HCT116 (cell line): ENCODE measurements at regions not wholly inside any gene's neighbourhood (a gene's known extent, or its start where the extent isn't known, plus 50 kb on each side); places are given as distances from the start of the nearest gene placed in this dataset.

Experiments used
- ATAC-seq: fragments of 200-7000 bp; cut with Tn5 transposase; 2 replicates; pipeline ENCODE4 v1.9.1; 2020; ENCODE audit warnings: mild to moderate bottlenecking, moderate library complexity
- BruUV-seq: library from RNA; stranded (reverse); fragments of 400-500 nt; replicated peaks from 2 replicates; lab custom pipeline; 2021; lab: Mats Ljungman, UMichigan
- CTCF ChIA-PET: fragments of 300-600 bp; sonication (Branson Sonifier 250); formaldehyde crosslinking; loops from one replicate; lab custom pipeline; 2021; ENCODE audit warnings: antibody characterized with exemption; lab: Charles Lee
- POLR2A ChIA-PET: fragments of 300-600, 350-600 bp; sonication (Branson Sonifier 250); formaldehyde crosslinking; loops from one replicate; lab custom pipeline; 2021; ENCODE audit warnings: antibody characterized with exemption; lab: Charles Lee
- RAD21 ChIA-PET, 2 experiments: fragments of 300-600 bp; sonication (Branson Sonifier 250); formaldehyde crosslinking; loops; one replicate each; lab custom pipeline; 2023; ENCODE audit warnings: low total read pairs in 2 of 2; ENCODE audit not compliant: uncharacterized antibody in 2 of 2, unreplicated experiment in 2 of 2, low non-redundant PET in 1 of 2; lab: Charles Lee
- DNase-seq: peaks from one replicate; pipeline ENCODE4 v3.0.0-alpha.2; 2010; ENCODE audit warnings: low read depth, low spot score
- H2AFZ ChIP-seq: fragments of 200-600 bp; shearing (Covaris generic), sonication (generic); 2 replicates; pipeline ENCODE4 v1.6.1; 2017; ENCODE audit warnings: low read depth, mixed run types, mixed read lengths, antibody characterized with exemption, low read length; ENCODE audit not compliant: poor library complexity, severe bottlenecking
- H3K27ac ChIP-seq: 2 replicates; pipeline ENCODE4 v1.5.1; 2012; ENCODE audit warnings: low read depth, low read length
- H3K27me3 ChIP-seq: fragments of 200-600 bp; sonication (generic); 2 replicates; pipeline ENCODE4 v1.6.1; 2016; ENCODE audit warnings: mixed run types, low read length, mixed read lengths; ENCODE audit not compliant: insufficient read depth
- H3K36me3 ChIP-seq, 2 experiments: fragments of 200-500 bp in 1 of 2; fragments of 200-600 bp in 1 of 2; sonication (Bioruptor generic) in 1 of 2; sonication (generic) in 1 of 2; 2 replicates each; pipeline versions ENCODE4 v1.5.1 to v1.6.1; 2014 to 2016; ENCODE audit warnings: low read length in 2 of 2, inconsistent platforms in 1 of 2, mixed read lengths in 1 of 2, mixed run types in 1 of 2; ENCODE audit not compliant: insufficient read depth in 2 of 2, control insufficient read depth in 1 of 2
- H3K4me1 ChIP-seq, 2 experiments: fragments of 200-600 bp in 1 of 2; sonication (generic) in 1 of 2; 2 replicates each; pipeline versions ENCODE4 v1.5.1 to v1.6.1; 2012 to 2017; ENCODE audit warnings: low read length in 2 of 2, inconsistent platforms in 1 of 2, mild to moderate bottlenecking in 1 of 2, mixed read lengths in 1 of 2, mixed run types in 1 of 2, moderate library complexity in 1 of 2; ENCODE audit not compliant: insufficient read depth in 2 of 2, control insufficient read depth in 1 of 2
- H3K4me2 ChIP-seq: fragments of 200-600 bp; sonication (generic); 2 replicates; pipeline ENCODE4 v1.6.1; 2017; ENCODE audit warnings: mixed run types, low read length, mixed read lengths
- H3K4me3 ChIP-seq, 2 experiments: fragments of 200-600 bp in 1 of 2; sonication (generic) in 1 of 2; replicated peaks in 1 of 2; 2 replicates each; pipeline ENCODE4 v1.5.1; 2011 to 2016; ENCODE audit warnings: low read length in 2 of 2, control low read depth in 1 of 2, low read depth in 1 of 2, mild to moderate bottlenecking in 1 of 2, mixed read lengths in 1 of 2, mixed run types in 1 of 2
- H3K79me2 ChIP-seq: fragments of 200-600 bp; sonication (generic); 2 replicates; pipeline ENCODE4 v1.6.1; 2017; ENCODE audit warnings: mild to moderate bottlenecking, mixed run types, low read length, moderate library complexity, mixed read lengths; ENCODE audit not compliant: insufficient read depth
- H3K9ac ChIP-seq: fragments of 200-600 bp; sonication (generic); 2 replicates; pipeline ENCODE4 v1.6.1; 2016; ENCODE audit warnings: low read length, mixed read lengths
- H3K9me2 ChIP-seq: fragments of 200-600 bp; sonication (generic), shearing (Covaris generic); 2 replicates; pipeline ENCODE4 v1.6.1; 2017; ENCODE audit warnings: mixed run types, mild to moderate bottlenecking, moderate library complexity; ENCODE audit not compliant: insufficient read depth
- H3K9me3 ChIP-seq, 2 experiments: fragments of 200-500 bp in 1 of 2; fragments of 200-600 bp in 1 of 2; sonication (Bioruptor generic) in 1 of 2; sonication (generic) in 1 of 2; 2 replicates each; pipeline ENCODE4 v1.6.1; 2014 to 2017; ENCODE audit warnings: low read length in 2 of 2, mixed read lengths in 2 of 2, inconsistent platforms in 1 of 2, low read depth in 1 of 2, mild to moderate bottlenecking in 1 of 2, mixed run types in 1 of 2, moderate library complexity in 1 of 2; ENCODE audit not compliant: control insufficient read depth in 1 of 2, insufficient read depth in 1 of 2
- H4K20me1 ChIP-seq: fragments of 200-600 bp; sonication (generic), shearing (Covaris generic); 2 replicates; pipeline ENCODE4 v1.6.1; 2017; ENCODE audit warnings: mixed run types, mild to moderate bottlenecking, moderate library complexity; ENCODE audit not compliant: insufficient read depth
- ATF3 ChIP-seq: IDR thresholded peaks from 2 replicates; pipeline ENCODE4 v1.6.1; 2012
- CTCF ChIP-seq, 3 experiments: fragments of 200-600 bp in 1 of 3; sonication (generic) in 1 of 3; IDR thresholded peaks in 2 of 3; conservative IDR thresholded peaks in 1 of 3; 2 replicates each; pipeline ENCODE4 v1.5.1; 2012 to 2017; ENCODE audit warnings: low read depth in 2 of 3, low read length in 2 of 3, antibody characterized with exemption in 1 of 3, borderline replicate concordance in 1 of 3, control low read depth in 1 of 3, mild to moderate bottlenecking in 1 of 3, mixed read lengths in 1 of 3, mixed run types in 1 of 3, moderate library complexity in 1 of 3; ENCODE audit not compliant: insufficient read depth in 1 of 3
- EZH2phosphoT487 ChIP-seq: fragments of 200-600 bp; IDR thresholded peaks from 2 replicates; pipeline ENCODE4 v1.6.1; 2018; ENCODE audit warnings: antibody characterized with exemption, borderline replicate concordance
- MAX ChIP-seq: IDR thresholded peaks from 2 replicates; pipeline ENCODE4 v1.6.1; 2012
- POLR2AphosphoS5 ChIP-seq: IDR thresholded peaks from 2 replicates; pipeline ENCODE4 v1.6.1; 2011; ENCODE audit warnings: mild to moderate bottlenecking, low read depth, low read length, moderate library complexity
- RAD21 ChIP-seq: IDR thresholded peaks from 2 replicates; pipeline ENCODE4 v1.6.1; 2012; ENCODE audit warnings: low read depth, mild to moderate bottlenecking
- REST ChIP-seq: IDR thresholded peaks from 2 replicates; pipeline ENCODE4 v1.6.1; 2012; ENCODE audit warnings: low read depth
- SIN3A ChIP-seq: IDR thresholded peaks from 2 replicates; pipeline ENCODE4 v1.6.1; 2012; ENCODE audit warnings: low read depth
- SP1 ChIP-seq: IDR thresholded peaks from 2 replicates; pipeline ENCODE4 v1.6.1; 2012; ENCODE audit warnings: low read depth
- TCF7L2 ChIP-seq: IDR thresholded peaks from 2 replicates; pipeline ENCODE4 v1.7.0; 2011; ENCODE audit warnings: borderline replicate concordance, inconsistent platforms; ENCODE audit not compliant: insufficient read depth, insufficient read length; ENCODE audit errors: extremely low read depth
- intact Hi-C: fragments of 100-400 bp; cut with micrococcal nuclease; formaldehyde crosslinking; loops from 2 replicates; pipeline ENCODE4 v1.10.0; 2022

- H2AFZ ChIP-seq: no peak overlapping the region
- TF ChIP-seq EZH2phosphoT487 (no peak), CTCF (IDR thresholded peaks at IDR 0.05 in 2 of 3, conservative IDR thresholded peaks at IDR 0.05 in 1 of 3; ENCODE audit: borderline replicate concordance in 1 of 3, insufficient read depth in 1 of 3, low read depth in 2 of 3, low read length in 2 of 3) (no peak), TCF7L2 (no peak), POLR2AphosphoS5 (no peak), SP1 (no peak), SIN3A (no peak)
- no peak for ATAC-seq
- no peaks in the 10 kb centered on the region for H3K79me2 ChIP-seq
- H3K36me3 ChIP-seq: no peaks in the 10 kb centered on the region
- H4K20me1 ChIP-seq: no peaks in the 10 kb centered on the region
- ChIA-PET CTCF (no interaction called here), POLR2A (no interaction called here), RAD21 (no interaction called here)
- H3K4me3 ChIP-seq: no peak overlapping the region
- BruUV-seq: no TSS peak
- no peak overlapping the region for H3K9ac ChIP-seq
- H3K4me1 ChIP-seq: no peaks in the 10 kb centered on the region
- no peaks in the 10 kb centered on the region for H3K27me3 ChIP-seq
- intact Hi-C loops: no loop called here
- H3K9me2 ChIP-seq: no peaks in the 10 kb centered on the region
- no peak for DNase-seq
- no peak overlapping the region for H3K27ac ChIP-seq
- H3K4me2 ChIP-seq: no peak overlapping the region
- H3K9me3 ChIP-seq: no peaks in the 10 kb centered on the region
Measured at GRCh38 chr18:22320155-22320554, 97.6 kb downstream of the CTAGE1 start.

GRCh38 chr18:22318745-22319407 is 98.8 kb downstream of the CTAGE1 start:
- Histone ChIP-seq H4K20me1 (no peaks in the 10 kb centered on the region), H2AFZ (no peak overlapping the region), H3K27ac (no peak overlapping the region), H3K36me3 (no peaks in the 10 kb centered on the region), H3K27me3 (no peaks in the 10 kb centered on the region), H3K79me2 (no peaks in the 10 kb centered on the region), H3K4me2 (no peak overlapping the region), H3K4me1 (no peaks in the 10 kb centered on the region), H3K9me3 (no peaks in the 10 kb centered on the region), H3K4me3 (no peak overlapping the region), H3K9me2 (no peaks in the 10 kb centered on the region)
- RAD21 ChIA-PET: no interaction called here
- BruUV-seq: no TSS peak
- CTCF ChIA-PET: interaction anchor here (1.8 kb wide), 1 partner anchor 60 kb away, joined by 4 read pairs; no protein-coding TSS in a partner anchor
- ATAC-seq: no peak
- POLR2A ChIA-PET: no interaction called here
- no peak for TF ChIP-seq REST
- TF ChIP-seq CTCF (IDR thresholded peaks at IDR 0.05 in 2 of 3, conservative IDR thresholded peaks at IDR 0.05 in 1 of 3; ENCODE audit: borderline replicate concordance in 1 of 3, insufficient read depth in 1 of 3, low read depth in 2 of 3, low read length in 2 of 3): no peak
- TF ChIP-seq MAX: no peak
- no peak for TF ChIP-seq ATF3
- no peak for TF ChIP-seq TCF7L2
- no peak for TF ChIP-seq RAD21
- TF ChIP-seq, all 23 proteins: peak for 0
- DNase-seq: no peak
- H3K9ac ChIP-seq: no peak overlapping the region
- intact Hi-C loops: no loop called here
